OCI-LY7 (cell line): ENCODE measurements at regions not wholly inside any gene's neighbourhood (a gene's known extent, or its start where the extent isn't known, plus 50 kb on each side); places are given as distances from the start of the nearest gene placed in this dataset.
"Not testable (repeated sequence)": the region's sequence is repeated elsewhere in the genome, so short reads cannot be mapped to it uniquely, and the experiment has no call there.

ENCODE experiments used
- BruUV-seq: library from RNA; stranded (reverse); fragments of 400-500 nt; replicated peaks from 2 replicates; lab custom pipeline; 2021; lab: Mats Ljungman, UMichigan
- CTCF ChIA-PET: fragments of 300-600 bp; sonication (Branson Sonifier 250); formaldehyde crosslinking; loops from one replicate; lab custom pipeline; 2022; ENCODE audit warnings: antibody characterized with exemption; ENCODE audit not compliant: unreplicated experiment; lab: Charles Lee
- POLR2A ChIA-PET: fragments of 300-600 bp; sonication (Branson Sonifier 250); formaldehyde crosslinking; loops from one replicate; lab custom pipeline; 2022; ENCODE audit warnings: antibody characterized with exemption; lab: Charles Lee
- DNase-seq: peaks from one replicate; pipeline ENCODE4 v3.0.0-alpha.2; 2015; ENCODE audit warnings: low spot score
- H2AFZ ChIP-seq: fragments of 200-600 bp; sonication (generic), shearing (Covaris generic); 2 replicates; pipeline ENCODE4 v1.6.1; 2014; ENCODE audit warnings: mild to moderate bottlenecking, antibody characterized with exemption, low read length, moderate library complexity
- H3K27ac ChIP-seq: fragments of 200-600 bp; sonication (generic); 2 replicates; pipeline ENCODE4 v1.5.1; 2014; ENCODE audit warnings: mixed run types, low read depth, mild to moderate bottlenecking, moderate library complexity, low read length, inconsistent platforms; ENCODE audit not compliant: poor library complexity, severe bottlenecking
- H3K36me3 ChIP-seq: fragments of 200-600 bp; sonication (generic); 2 replicates; pipeline ENCODE4 v1.6.1; 2014; ENCODE audit warnings: mild to moderate bottlenecking, antibody characterized with exemption, low read length, moderate library complexity, mixed read lengths; ENCODE audit not compliant: insufficient read depth
- H3K4me1 ChIP-seq: fragments of 200-600 bp; sonication (generic); 2 replicates; pipeline ENCODE4 v1.5.1; 2014; ENCODE audit warnings: mild to moderate bottlenecking, low read length; ENCODE audit not compliant: insufficient read depth, poor library complexity, severe bottlenecking
- H3K4me2 ChIP-seq: fragments of 200-600 bp; sonication (generic); 2 replicates; pipeline ENCODE4 v1.6.1; 2014; ENCODE audit warnings: mild to moderate bottlenecking, low read length
- H3K4me3 ChIP-seq: fragments of 200-600 bp; sonication (generic); 2 replicates; pipeline ENCODE4 v1.5.1; 2014; ENCODE audit warnings: mild to moderate bottlenecking, low read depth, low read length; ENCODE audit not compliant: poor library complexity, severe bottlenecking
- H3K79me2 ChIP-seq: fragments of 200-600 bp; sonication (generic); 2 replicates; pipeline ENCODE4 v1.6.1; 2016; ENCODE audit warnings: low read depth, mild to moderate bottlenecking, low read length, moderate library complexity, mixed read lengths; ENCODE audit not compliant: insufficient read depth
- H3K9me2 ChIP-seq: fragments of 200-600 bp; sonication (generic); 2 replicates; pipeline ENCODE4 v1.6.1; 2016; ENCODE audit warnings: mild to moderate bottlenecking, low read length, mixed read lengths; ENCODE audit not compliant: insufficient read depth
- H3K9me3 ChIP-seq: fragments of 200-600 bp; sonication (generic); 2 replicates; pipeline ENCODE4 v1.6.1; 2014; ENCODE audit warnings: mild to moderate bottlenecking, mixed run types, low read length, mixed read lengths
- H4K20me1 ChIP-seq: fragments of 200-600 bp; sonication (generic); 2 replicates; pipeline ENCODE4 v1.6.1; 2014; ENCODE audit warnings: mild to moderate bottlenecking, antibody characterized with exemption, low read length, moderate library complexity, mixed read lengths; ENCODE audit not compliant: insufficient read depth
- EZH2phosphoT487 ChIP-seq: fragments of 200-600 bp; sonication (generic); IDR thresholded peaks from 2 replicates; pipeline ENCODE4 v1.6.1; 2018; ENCODE audit warnings: low read depth, borderline replicate concordance, mild to moderate bottlenecking, mixed run types, antibody characterized with exemption, low read length, moderate library complexity, mixed read lengths
- intact Hi-C: fragments of 100-400 bp; cut with micrococcal nuclease; formaldehyde crosslinking; loops from one replicate; pipeline ENCODE4 v1.10.0; 2022; ENCODE audit not compliant: unreplicated experiment
- TF ChIP-seq, protein P1 (sequence below): fragments of 200-600 bp; sonication (generic); conservative IDR thresholded peaks from 2 replicates; pipeline ENCODE4 v1.5.1; 2014; ENCODE audit warnings: mild to moderate bottlenecking, antibody characterized with exemption, low read length, moderate library complexity, mixed read lengths

DNA sequence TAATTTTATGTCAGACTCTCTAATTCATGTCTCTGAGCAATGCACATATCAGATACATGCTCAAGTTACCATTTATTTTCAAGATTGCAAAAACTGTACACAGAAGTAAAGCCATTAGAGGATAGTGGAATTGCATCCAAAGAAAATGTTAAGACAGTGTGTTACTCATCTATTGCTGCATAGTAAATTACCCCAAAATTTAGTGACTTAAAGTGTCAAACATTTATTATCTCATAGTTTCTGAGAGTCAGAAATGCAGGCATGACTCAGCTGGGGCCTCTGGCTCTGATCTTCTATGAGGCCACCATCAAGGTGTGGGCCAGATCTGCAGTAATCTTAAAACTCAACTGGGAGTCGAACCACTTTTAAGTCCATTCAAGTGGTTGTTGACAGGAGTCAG lies 275.2 kb downstream of the QDPR start:
- H3K4me2 ChIP-seq, result no peak overlapping the region
- no peaks in the 10 kb centered on the region for H3K9me2 ChIP-seq
- H3K4me1 ChIP-seq, result no peaks in the 10 kb centered on the region
- H3K79me2 ChIP-seq, result no peaks in the 10 kb centered on the region
- no peak for DNase-seq
- no peak for TF ChIP-seq EZH2phosphoT487
- TF ChIP-seq, protein P1, sequence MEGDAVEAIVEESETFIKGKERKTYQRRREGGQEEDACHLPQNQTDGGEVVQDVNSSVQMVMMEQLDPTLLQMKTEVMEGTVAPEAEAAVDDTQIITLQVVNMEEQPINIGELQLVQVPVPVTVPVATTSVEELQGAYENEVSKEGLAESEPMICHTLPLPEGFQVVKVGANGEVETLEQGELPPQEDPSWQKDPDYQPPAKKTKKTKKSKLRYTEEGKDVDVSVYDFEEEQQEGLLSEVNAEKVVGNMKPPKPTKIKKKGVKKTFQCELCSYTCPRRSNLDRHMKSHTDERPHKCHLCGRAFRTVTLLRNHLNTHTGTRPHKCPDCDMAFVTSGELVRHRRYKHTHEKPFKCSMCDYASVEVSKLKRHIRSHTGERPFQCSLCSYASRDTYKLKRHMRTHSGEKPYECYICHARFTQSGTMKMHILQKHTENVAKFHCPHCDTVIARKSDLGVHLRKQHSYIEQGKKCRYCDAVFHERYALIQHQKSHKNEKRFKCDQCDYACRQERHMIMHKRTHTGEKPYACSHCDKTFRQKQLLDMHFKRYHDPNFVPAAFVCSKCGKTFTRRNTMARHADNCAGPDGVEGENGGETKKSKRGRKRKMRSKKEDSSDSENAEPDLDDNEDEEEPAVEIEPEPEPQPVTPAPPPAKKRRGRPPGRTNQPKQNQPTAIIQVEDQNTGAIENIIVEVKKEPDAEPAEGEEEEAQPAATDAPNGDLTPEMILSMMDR, result no peak
- no peak overlapping the region for H3K4me3 ChIP-seq
- no TSS peak for BruUV-seq
- H3K27ac ChIP-seq, result no peak overlapping the region
- intact Hi-C loops, result no loop called here
- H3K36me3 ChIP-seq, result no peaks in the 10 kb centered on the region
- ChIA-PET POLR2A (no interaction called here), CTCF (no interaction called here)
- H4K20me1 ChIP-seq, result no peaks in the 10 kb centered on the region
- H3K9me3 ChIP-seq, result no peaks in the 10 kb centered on the region
- H2AFZ ChIP-seq, result no peak overlapping the region

DNA sequence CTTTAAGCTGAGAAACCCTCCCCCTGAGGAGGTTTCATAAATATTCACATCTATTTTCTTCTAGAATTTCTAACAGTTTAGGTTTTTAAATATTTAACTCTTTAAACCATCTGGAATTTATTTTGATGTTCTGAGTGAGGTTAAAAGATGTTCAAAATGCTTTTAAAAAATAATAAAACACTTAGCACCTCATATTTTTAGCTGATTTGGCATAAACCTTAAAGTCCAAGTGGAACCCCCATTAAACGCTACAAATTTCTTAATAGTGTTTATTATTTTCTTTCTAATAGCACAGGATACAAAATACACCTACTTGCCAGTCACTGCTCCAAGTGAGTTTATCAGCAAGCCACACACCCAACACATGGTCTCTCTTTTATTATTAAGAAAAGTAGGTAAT lies 277.2 kb downstream of the QDPR start:
- Histone ChIP-seq H3K79me2 (no peaks in the 10 kb centered on the region), H3K4me1 (no peaks in the 10 kb centered on the region), H3K27ac (no peak overlapping the region), H3K4me2 (no peak overlapping the region), H3K9me3 (no peaks in the 10 kb centered on the region), H3K36me3 (no peaks in the 10 kb centered on the region), H3K9me2 (no peaks in the 10 kb centered on the region), H2AFZ (no peak overlapping the region), H3K4me3 (no peak overlapping the region), H4K20me1 (no peaks in the 10 kb centered on the region)
- DNase-seq, result no peak
- ChIA-PET POLR2A (interaction anchor here (1.1 kb wide), 1 partner anchor 201 kb away, joined by 3 read pairs; no protein-coding TSS in a partner anchor), CTCF (no interaction called here)
- TF ChIP-seq EZH2phosphoT487, result no peak
- TF ChIP-seq, protein P1, result no peak
- BruUV-seq, result no TSS peak
- intact Hi-C loops, result no loop called here

DNA sequence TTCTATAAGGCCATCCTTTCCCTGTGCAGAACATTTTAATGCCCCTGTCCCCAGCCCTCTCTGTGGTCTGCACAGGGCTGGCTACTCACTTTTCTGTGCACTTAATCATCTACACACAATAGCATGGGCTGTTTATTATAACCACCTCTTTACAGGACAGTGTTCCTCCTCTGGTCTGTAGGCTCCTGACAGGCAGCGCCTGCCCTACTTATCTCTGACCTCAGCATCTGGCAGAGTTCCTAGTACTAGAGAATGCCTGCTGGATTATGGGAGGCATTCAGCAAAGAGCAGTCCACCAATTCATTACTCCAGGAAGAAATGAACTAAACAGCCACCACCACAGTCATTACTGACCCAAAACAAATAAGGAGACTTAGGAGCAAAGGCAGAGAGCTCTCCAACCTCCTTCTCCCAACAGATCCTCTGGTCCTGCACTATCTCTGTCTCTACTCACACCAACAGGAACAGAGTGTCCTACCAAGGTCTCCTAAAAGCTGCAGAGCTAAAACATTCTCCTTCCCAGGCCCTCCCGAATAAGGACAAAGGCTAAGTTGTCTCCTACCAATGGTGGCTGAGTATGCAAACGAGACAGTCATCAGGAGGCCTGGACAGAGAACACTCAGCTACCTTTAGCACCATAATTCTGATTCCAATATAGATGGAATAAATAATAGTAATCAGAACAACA lies 279.2 kb downstream of the QDPR start:
- TF ChIP-seq, protein P1, result no peak
- no peak for TF ChIP-seq EZH2phosphoT487
- POLR2A ChIA-PET, result interaction anchor here (0.6 to 2.4 kb wide), 3 partner anchors 9 to 213 kb away, joined by 3 to 8 read pairs (median 5); no protein-coding TSS in a partner anchor
- H3K36me3 ChIP-seq, result no peaks in the 10 kb centered on the region
- no peaks in the 10 kb centered on the region for H3K9me2 ChIP-seq
- no peak overlapping the region for H3K4me2 ChIP-seq
- no peak overlapping the region for H2AFZ ChIP-seq
- no TSS peak for BruUV-seq
- intact Hi-C loops, result no loop called here
- H3K4me3 ChIP-seq, result no peak overlapping the region
- H3K79me2 ChIP-seq, result no peaks in the 10 kb centered on the region
- H3K4me1 ChIP-seq, result no peaks in the 10 kb centered on the region
- no peaks in the 10 kb centered on the region for H3K9me3 ChIP-seq
- no peaks in the 10 kb centered on the region for H4K20me1 ChIP-seq
- CTCF ChIA-PET, result interaction anchor here (1.1 kb wide), 1 partner anchor 9 kb away, joined by 3 read pairs; no protein-coding TSS in a partner anchor
- H3K27ac ChIP-seq, result no peak overlapping the region
- DNase-seq, result no peak

DNA sequence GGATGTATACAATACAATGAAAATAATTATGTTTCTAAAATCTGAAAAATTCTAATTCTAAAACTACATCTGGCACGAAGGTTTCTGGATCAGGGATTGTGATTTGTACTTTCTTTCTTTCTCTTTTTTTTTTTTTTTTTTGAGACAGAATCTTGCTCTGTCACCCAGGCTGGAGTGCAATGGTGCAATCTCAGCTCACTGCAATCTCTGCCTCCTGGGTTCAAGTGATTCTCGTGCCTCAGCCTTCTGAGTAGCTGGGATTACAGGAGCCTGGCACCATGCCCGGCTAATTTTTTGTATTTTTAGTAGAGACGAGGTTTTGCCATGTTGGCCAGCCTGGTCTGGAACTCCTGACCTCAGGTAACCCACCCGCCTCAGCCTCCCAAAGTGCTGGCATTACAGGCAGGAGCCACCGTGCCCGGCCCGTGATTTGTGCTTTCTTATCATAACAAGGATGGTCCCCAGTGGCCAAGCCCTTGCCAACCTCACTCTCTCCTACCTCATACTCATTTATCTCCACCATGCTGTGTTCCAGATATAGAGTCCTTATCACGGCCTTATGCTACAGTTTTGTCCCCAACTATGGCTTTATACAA lies 279.9 kb downstream of the QDPR start:
- H3K4me2 ChIP-seq, H3K27ac ChIP-seq, H3K4me1 ChIP-seq, H4K20me1 ChIP-seq, BruUV-seq, H3K36me3 ChIP-seq, intact Hi-C loops, CTCF ChIA-PET, H3K9me3 ChIP-seq, DNase-seq, H3K9me2 ChIP-seq, H3K4me3 ChIP-seq, H3K79me2 ChIP-seq, H2AFZ ChIP-seq: not testable (repeated sequence)
- POLR2A ChIA-PET, result interaction anchor here (2.4 kb wide), 1 partner anchor 8 kb away, joined by 8 read pairs; no protein-coding TSS in a partner anchor
